ENCODE measurements at regions not wholly inside any gene's neighbourhood (a gene's known extent, or its start where the extent isn't known, plus 50 kb on each side); places are given as distances from the start of the nearest gene placed in this dataset.

DNA sequence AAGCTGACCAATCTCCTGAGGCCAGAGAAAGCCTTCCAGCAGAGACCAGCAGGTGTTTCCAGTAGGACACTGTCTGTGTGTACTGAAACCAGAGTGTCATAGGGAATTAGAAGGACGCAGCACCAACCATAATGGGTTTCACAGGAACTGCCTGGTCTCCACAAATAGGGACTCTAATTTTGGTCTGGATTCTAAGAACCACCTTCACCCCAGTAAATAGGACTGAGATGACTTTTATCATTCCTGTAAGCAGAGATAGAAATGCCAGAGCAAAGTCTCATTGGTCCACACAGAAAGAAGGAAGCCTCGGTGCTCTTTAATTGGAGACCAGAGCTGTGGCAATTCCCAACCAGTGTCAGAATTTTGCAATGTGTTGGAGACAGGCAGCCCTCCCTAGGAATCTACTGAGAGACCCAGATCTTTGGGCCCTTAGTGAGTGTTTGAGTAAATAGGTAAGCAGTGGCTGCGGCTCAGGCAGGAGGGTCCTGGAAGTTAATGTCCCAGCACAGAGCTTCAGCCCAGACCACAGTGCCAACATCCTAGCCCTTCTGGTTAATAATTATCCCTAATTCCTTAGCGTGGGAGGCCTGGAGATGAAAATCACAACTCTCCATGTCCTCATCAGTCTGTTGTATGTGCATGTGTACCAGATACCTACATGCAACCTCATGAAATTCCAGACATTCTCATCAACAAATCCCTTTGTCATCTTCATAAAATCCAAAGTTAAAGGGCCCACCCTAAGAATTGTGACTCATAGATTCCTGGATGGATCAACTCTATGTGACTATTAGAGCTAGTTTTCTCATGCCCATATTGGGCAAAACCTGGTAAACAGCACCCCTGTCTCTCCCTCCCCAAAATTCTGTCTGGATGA is 81.2 kb downstream of the UNC5CL start:
- TF ChIP-seq JUN (IDR thresholded peaks at IDR 0.05), result peak; percentile 31 to 54; a peak in 3 of 5 replicates
- TF ChIP-seq MAFK (IDR thresholded peaks at IDR 0.05; ENCODE audit: partially characterized antibody), result peak; percentile 63
- TF ChIP-seq BHLHE40 (IDR thresholded peaks at IDR 0.05; ENCODE audit: low read depth, low read length), result no peak
- TF ChIP-seq FOSL2 (IDR thresholded peaks at IDR 0.05), result peak; percentile 67; the same call in 1 of the 2 replicates
- TF ChIP-seq FOSL2 (CRISPR knock-in tag; IDR thresholded peaks at IDR 0.05), result peak; percentile 78
- no peak for TF ChIP-seq SREBF2 (IDR thresholded peaks at IDR 0.05)
- TF ChIP-seq RAD21 (conservative IDR thresholded peaks at IDR 0.05 in 1 of 2, IDR thresholded peaks at IDR 0.05 in 1 of 2), result 0 out of 5 replicates have a peak, but pooled peaks of 1 of the 2 experiments have one; percentile 19
- peak; percentile 67 to 78; a peak in 2 of 5 replicates for TF ChIP-seq EP300 (IDR thresholded peaks at IDR 0.05)
- peak; percentile 68; the same call in 1 of the 2 replicates for TF ChIP-seq GATA3 (IDR thresholded peaks at IDR 0.05; ENCODE audit: borderline replicate concordance)
- TF ChIP-seq MYC (IDR thresholded peaks at IDR 0.05; ENCODE audit: borderline replicate concordance, low read length), result no peak
- TF ChIP-seq SMC3 (IDR thresholded peaks at IDR 0.05), result peak; percentile 22; the same call in 1 of the 3 replicates
- no peak for TF ChIP-seq TFCP2L1 (CRISPR knock-in tag; IDR thresholded peaks at IDR 0.05)
- peak; percentile 84 for TF ChIP-seq JUNB (IDR thresholded peaks at IDR 0.05)
- no peak for TF ChIP-seq RARB (CRISPR knock-in tag; IDR thresholded peaks at IDR 0.05)
- DNase-seq (ENCODE audit: low read depth in 1 of 2, low spot score in 1 of 2) (peak; percentile 66 to 87), ATAC-seq (peak; percentile 80 to 82), FAIRE-seq (no peak)
- ChIA-PET CTCF (interaction anchor here (0.9 to 1.4 kb wide), 13 partner anchors 10 to 71 kb away, joined by 3 to 6 read pairs (median 3); no protein-coding TSS in a partner anchor), POLR2A (interaction anchor here (1.5 to 2.3 kb wide), 2 partner anchors 40 to 64 kb away, joined by 4 to 16 read pairs; no protein-coding TSS in a partner anchor)
- 25% methylated on average over 4 of the region's 4 CpGs for WGBS (ENCODE audit: missing lambda C conversion rate)
- Histone ChIP-seq H3K9me3 (no peaks in the 10 kb centered on the region), H3K4me3 (no peak overlapping the region), H3K27ac (peak overlapping the region; percentile 86 to 89), H3K4me1 (peaks cover 70% of the 10 kb centered on the region), H3K4me2 (peak overlapping the region; percentile 62)

GRCh38 chr6:40956936-40957335 is 82.1 kb downstream of the UNC5CL start:
- CTCF ChIA-PET, result interaction anchor here (1.4 kb wide), 2 partner anchors 47 to 70 kb away, joined by 3 read pairs; no protein-coding TSS in a partner anchor
- WGBS (ENCODE audit: missing lambda C conversion rate), result 77% methylated on average over 2 of the region's 2 CpGs
- FAIRE-seq, result no peak

More at GRCh38 chr6:40956936-40957335, 82.1 kb downstream of the UNC5CL start:
- peak overlapping the region; percentile 62 for H3K4me2 ChIP-seq
- H3K27ac ChIP-seq, result peak overlapping the region; percentile 86 to 89
- no peaks in the 10 kb centered on the region for H3K9me3 ChIP-seq
- no peak overlapping the region for H3K4me3 ChIP-seq
- TF ChIP-seq EHF (CRISPR knock-in tag; IDR thresholded peaks at IDR 0.05) (no peak), RAD21 (conservative IDR thresholded peaks at IDR 0.05 in 1 of 2, IDR thresholded peaks at IDR 0.05 in 1 of 2) (no peak), ZC3H11A (IDR thresholded peaks at IDR 0.05) (no peak), NFE2L2 (conservative IDR thresholded peaks at IDR 0.05; ENCODE audit: low read length) (no peak), SMC3 (IDR thresholded peaks at IDR 0.05) (no peak), FOSB (CRISPR knock-in tag; IDR thresholded peaks at IDR 0.05) (no peak), PHF8 (IDR thresholded peaks at IDR 0.05; ENCODE audit: borderline replicate concordance, low read depth) (no peak), CEBPB (IDR thresholded peaks at IDR 0.05) (no peak), MAFK (IDR thresholded peaks at IDR 0.05; ENCODE audit: partially characterized antibody) (no peak), KDM5A (IDR thresholded peaks at IDR 0.05) (no peak)
- TF ChIP-seq, protein P1, sequence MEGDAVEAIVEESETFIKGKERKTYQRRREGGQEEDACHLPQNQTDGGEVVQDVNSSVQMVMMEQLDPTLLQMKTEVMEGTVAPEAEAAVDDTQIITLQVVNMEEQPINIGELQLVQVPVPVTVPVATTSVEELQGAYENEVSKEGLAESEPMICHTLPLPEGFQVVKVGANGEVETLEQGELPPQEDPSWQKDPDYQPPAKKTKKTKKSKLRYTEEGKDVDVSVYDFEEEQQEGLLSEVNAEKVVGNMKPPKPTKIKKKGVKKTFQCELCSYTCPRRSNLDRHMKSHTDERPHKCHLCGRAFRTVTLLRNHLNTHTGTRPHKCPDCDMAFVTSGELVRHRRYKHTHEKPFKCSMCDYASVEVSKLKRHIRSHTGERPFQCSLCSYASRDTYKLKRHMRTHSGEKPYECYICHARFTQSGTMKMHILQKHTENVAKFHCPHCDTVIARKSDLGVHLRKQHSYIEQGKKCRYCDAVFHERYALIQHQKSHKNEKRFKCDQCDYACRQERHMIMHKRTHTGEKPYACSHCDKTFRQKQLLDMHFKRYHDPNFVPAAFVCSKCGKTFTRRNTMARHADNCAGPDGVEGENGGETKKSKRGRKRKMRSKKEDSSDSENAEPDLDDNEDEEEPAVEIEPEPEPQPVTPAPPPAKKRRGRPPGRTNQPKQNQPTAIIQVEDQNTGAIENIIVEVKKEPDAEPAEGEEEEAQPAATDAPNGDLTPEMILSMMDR (IDR thresholded peaks at IDR 0.05), result no peak
- TF ChIP-seq, protein P2, sequence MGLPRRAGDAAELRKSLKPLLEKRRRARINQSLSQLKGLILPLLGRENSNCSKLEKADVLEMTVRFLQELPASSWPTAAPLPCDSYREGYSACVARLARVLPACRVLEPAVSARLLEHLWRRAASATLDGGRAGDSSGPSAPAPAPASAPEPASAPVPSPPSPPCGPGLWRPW (IDR thresholded peaks at IDR 0.05), result no peak
- TF ChIP-seq, protein P3, sequence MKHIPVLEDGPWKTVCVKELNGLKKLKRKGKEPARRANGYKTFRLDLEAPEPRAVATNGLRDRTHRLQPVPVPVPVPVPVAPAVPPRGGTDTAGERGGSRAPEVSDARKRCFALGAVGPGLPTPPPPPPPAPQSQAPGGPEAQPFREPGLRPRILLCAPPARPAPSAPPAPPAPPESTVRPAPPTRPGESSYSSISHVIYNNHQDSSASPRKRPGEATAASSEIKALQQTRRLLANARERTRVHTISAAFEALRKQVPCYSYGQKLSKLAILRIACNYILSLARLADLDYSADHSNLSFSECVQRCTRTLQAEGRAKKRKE (CRISPR knock-in tag; IDR thresholded peaks at IDR 0.05; ENCODE audit: low read depth), result no peak
- TF ChIP-seq, protein P4, sequence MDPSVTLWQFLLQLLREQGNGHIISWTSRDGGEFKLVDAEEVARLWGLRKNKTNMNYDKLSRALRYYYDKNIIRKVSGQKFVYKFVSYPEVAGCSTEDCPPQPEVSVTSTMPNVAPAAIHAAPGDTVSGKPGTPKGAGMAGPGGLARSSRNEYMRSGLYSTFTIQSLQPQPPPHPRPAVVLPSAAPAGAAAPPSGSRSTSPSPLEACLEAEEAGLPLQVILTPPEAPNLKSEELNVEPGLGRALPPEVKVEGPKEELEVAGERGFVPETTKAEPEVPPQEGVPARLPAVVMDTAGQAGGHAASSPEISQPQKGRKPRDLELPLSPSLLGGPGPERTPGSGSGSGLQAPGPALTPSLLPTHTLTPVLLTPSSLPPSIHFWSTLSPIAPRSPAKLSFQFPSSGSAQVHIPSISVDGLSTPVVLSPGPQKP (IDR thresholded peaks at IDR 0.05; ENCODE audit: low read depth, low read length), result no peak
- peaks cover 62% of the 10 kb centered on the region for H3K4me1 ChIP-seq
- POLR2A ChIA-PET, result interaction anchor here (1.1 kb wide), 1 partner anchor 41 kb away, joined by 7 read pairs; no protein-coding TSS in a partner anchor
- DNase-seq (ENCODE audit: low read depth in 1 of 2, low spot score in 1 of 2) (no peak), ATAC-seq (no peak)
